ENCODE measurements at regions not wholly inside any gene's neighbourhood (a gene's known extent, or its start where the extent isn't known, plus 50 kb on each side); places are given as distances from the start of the nearest gene placed in this dataset.

- TF ChIP-seq POLR2A (IDR thresholded peaks at IDR 0.05; ENCODE audit: low read length) (no peak), GATA1 (IDR thresholded peaks at IDR 0.05; ENCODE audit: low read depth, low read length) (no peak)
Measured at GRCh38 chr5:167595196-167595595, 696.2 kb upstream of the WWC1 start.
